ENCODE measurements at regions not wholly inside any gene's neighbourhood (a gene's known extent, or its start where the extent isn't known, plus 50 kb on each side); places are given as distances from the start of the nearest gene placed in this dataset.
"Not testable (repeated sequence)": the region's sequence is repeated elsewhere in the genome, so short reads cannot be mapped to it uniquely, and the experiment has no call there.

DNA sequence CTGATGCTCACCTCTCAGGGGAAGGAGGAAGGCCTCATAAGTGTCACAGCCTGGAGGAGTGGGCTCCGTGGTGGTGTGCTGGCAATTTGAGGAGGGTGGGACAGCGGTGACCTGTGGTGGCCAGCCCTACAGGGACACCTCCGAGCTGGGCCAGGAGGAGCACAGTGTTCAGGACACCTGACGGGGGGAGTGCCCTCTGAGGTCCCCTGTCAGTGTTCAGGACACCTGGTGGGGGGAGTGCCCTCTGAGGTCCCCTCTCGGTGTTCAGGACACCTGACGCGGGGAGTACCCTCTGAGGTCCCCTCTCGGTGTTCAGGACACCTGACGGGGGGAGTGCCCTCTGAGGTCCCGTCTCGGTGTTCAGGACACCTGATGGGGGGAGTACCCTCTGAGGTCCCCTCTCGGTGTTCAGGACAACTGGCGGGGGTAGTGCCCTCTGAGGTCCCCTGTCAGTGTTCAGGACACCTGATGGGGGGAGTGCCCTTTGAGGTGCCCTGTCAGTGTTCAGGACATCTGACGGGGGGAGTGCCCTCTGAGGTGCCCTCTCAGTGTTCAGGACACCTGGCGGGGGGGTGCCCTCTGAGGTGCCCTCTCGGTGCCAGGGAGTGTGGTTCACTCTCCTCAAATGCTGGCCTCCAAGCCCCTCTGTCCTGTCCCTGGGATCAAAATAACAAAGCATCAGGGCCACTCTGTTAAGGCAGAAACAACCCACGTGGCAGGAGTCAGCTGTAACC lies 73.4 kb upstream of the ZNF469 start:
- DNase-seq: no peak

DNA sequence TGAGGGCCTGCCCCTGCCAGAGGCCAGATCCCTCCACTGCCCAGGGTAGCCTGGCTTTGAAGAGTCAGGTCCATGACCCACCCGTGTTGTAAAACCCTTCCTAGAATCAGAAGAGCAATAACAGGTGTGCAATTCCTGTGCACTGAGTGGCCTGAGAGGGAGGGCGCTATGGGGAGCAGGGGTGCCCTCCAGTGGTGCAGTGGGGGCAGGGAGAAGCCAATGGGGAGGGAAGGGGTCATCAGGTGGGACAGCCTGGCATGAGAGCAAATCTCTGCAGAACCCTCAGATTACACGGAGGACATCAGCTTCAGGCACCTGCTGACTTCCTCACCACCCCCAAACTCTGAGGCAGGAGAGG lies 72.9 kb upstream of the ZNF469 start:
- DNase-seq: no peak

DNA sequence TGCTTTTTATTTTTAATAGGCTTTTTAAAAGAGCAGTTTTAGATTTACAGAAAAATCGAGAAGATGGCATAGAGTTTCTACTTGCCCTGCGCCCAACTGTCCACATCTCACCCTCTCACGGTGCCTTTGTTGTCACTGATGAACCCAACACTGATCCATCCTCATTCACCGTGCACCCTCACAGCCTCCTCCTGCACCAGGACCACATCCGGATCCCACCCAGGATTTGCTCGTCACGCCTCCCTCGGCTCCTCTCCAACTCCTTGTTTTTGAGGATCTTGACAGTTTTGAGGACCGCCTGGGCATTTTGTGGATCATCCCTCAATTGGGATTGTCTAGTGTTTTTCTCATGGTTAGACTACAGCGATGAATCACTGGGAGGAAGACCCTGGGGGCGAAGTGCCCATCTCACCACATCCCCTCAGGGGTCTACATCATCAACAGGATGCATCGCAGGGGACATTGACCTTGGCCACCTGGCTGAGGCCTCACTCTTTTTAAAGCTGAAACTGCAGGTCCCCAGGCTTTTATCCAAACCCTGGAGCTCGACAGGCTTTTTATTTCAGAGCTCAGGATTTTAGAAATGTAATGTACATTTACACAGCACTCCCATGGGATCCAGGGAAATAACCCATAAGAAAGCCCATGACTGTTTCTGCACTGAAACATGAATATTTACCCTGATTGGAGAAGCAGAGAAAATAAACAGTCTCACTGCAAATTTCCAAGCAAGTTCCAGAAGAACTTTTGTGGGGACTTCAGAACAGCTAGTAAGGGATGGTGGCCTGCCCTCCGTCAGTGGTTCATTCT lies 71.8 kb upstream of the ZNF469 start:
- DNase-seq: no peak

DNA sequence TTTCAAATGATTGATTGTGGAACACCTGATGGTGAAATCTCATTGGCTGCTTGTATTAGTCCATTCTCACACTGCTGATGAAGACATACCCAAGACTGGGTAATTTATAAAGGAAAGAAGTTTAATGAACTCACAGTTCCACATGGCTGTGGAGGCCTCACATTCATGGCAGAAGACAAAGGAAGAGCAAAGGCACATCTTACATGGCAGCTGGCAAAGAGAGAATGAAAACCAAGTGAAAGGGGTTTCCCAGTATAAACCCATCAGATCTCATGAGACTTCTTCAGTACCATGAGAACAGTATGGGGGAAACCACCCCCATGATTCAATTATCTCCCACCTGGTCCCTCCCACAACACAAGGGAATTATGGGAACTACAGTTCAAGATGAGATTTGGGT lies 70.9 kb upstream of the ZNF469 start:
- not testable (repeated sequence) for DNase-seq

DNA sequence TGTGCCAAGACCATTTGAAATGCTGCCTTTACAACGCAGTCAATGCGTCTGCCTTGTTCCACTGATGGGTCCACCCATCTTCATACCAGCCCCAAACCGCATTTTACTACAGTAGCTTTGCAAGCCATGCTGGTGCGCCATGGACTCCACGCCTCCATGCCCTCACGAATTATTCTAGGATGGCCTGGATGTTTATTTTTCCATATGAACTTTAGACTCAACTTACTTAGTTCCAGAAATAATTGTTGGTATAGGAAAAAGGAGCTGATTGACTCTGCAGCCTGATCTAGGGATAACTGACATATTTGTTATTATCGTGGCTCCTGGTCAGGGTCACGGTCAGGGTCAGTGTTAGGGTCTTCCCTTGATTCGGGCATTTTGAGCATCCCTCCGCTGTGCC lies 70.0 kb upstream of the ZNF469 start:
- DNase-seq: no peak

DNA sequence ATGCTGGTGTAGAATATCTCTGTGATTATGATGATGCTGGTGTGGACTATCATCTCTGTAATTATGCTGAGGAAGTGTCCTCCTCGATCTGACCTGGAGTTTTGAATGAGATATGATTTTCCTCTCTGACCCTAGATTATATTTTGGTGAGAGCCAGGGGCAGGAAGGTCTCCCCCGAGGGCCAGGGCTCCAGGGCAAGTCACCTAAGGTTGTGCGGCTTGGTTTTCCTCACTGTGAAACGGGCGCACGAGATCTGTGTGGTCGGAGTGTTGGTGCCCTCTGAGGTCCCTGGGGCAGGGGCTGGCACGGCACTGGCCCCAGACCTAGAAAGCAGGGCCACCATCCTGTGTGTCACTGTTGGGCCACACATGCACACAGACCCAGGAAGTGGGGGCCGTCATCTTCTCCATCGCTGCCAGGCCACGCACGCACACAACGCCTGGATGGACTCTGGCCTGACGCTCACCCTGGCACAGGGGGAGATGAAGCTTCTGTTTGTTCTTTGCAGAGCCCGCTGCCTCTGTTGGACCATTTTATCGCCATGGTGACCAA lies 67.7 kb upstream of the ZNF469 start:
- DNase-seq: no peak

GRCh38 chr16:88315543-88316105 lies 67.1 kb upstream of the ZNF469 start:
- no peak for DNase-seq

- no peak for DNase-seq
Observed at GRCh38 chr16:88316151-88316550, 66.6 kb upstream of the ZNF469 start.

GRCh38 chr16:88316941-88317612 lies 65.7 kb upstream of the ZNF469 start:
- no peak for DNase-seq

DNA sequence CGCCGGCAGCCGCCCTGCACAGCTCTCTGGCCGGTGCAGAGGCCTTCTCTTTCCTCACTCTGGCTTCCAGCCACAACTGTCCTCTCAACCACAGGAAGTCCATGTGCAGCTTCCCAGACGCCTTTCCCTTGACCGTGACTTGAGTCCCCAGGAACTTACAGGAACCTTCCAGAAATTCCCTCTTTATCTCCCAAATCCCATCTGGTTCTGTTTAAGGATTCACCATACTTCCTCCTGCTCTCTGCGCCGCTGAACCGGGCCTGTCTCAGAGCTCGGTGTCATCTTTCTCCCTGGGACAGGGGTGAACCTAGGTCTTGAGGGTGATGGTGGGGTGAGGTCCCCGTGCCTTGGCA lies 65.2 kb upstream of the ZNF469 start:
- DNase-seq: no peak

- DNase-seq: no peak
Observed at GRCh38 chr16:88318051-88318450, 64.7 kb upstream of the ZNF469 start.

- DNase-seq: no peak
Observed at GRCh38 chr16:88318521-88318920, 64.2 kb upstream of the ZNF469 start.

GRCh38 chr16:88319116-88319965 lies 63.4 kb upstream of the ZNF469 start:
- DNase-seq: no peak

GRCh38 chr16:88320947-88321634 lies 61.7 kb upstream of the ZNF469 start:
- DNase-seq: no peak

GRCh38 chr16:88321635-88322499 lies 60.9 kb upstream of the ZNF469 start:
- DNase-seq: no peak

DNA sequence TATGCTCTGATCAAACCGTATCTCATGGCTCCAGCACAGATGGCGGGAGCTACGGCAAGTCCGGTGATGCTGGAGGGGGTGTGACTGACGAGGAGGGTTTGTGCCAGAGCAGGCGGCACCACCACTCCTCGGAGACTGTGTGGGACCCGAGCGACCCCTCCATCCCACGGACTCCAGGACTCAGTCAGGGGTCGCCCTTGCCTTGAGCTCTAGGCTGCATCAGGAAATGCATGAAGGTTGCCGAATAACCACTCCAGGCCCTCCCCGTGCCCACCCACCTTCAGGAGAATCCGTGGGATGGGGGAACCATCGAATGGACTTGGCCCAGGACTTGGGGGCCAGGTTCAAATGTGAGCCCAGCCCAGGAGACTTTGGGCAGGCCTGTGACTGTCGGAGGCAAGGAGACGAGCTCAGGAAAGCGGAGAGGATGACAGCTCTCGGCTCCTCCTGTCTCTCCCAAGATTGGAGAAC lies 60.2 kb upstream of the ZNF469 start:
- no peak for DNase-seq

DNA sequence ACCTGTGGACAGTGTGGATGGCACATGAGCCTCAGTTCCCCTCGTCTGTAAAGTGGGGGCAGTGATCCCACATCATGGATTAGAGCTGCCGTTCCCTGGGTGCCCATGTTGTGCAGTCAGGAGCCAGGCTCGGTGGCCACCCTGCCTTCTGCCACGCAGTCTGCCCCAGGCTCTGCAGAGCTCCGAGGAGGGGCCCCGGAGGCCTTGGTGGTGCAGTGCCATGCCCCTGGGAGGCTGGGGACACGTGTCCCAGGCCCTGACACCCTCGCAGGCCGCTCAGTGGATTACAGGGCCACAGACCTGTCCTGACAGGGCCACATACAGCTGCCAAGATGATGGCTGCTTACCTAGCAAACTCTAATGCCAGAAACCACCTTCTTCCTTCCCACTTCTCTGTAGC lies 59.7 kb upstream of the ZNF469 start:
- DNase-seq: no peak

DNA sequence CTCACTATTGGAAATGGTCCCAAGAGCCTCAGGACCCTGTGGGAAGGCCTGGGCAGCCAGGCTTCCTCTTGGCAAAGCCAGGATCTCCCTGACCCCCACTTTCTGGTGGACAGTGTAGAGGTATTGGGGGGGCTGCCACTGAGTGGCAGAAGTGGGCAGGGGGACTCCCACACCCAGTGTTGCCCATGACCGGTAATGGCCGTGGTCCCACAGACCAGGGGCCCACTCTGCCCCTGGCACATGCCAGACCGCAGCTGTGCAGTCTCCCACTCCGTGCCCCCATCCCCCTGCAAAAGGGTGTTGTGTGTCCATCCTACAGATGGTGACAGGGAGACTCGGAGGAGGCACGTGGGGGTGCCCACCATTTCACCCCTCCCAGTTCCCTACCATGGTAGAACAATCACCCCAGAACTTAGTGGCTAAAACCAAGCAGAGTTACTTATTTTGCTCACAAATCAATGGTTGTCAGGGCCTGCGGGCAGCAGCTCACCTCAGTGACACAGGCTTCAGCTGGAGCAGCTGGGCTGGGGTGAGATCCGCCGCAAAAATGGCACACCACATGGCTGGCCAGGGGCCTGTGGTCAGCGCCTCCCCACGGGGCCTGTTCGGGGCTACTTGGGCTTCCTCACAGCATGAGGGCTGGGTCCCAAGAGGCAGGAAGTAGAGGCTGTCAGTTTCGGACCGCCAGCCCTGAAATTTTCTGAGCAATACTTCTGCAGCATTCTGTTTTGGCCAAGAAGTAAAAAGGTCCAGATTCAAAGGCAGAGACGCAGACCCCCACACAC lies 59.0 kb upstream of the ZNF469 start:
- DNase-seq: no peak

DNA sequence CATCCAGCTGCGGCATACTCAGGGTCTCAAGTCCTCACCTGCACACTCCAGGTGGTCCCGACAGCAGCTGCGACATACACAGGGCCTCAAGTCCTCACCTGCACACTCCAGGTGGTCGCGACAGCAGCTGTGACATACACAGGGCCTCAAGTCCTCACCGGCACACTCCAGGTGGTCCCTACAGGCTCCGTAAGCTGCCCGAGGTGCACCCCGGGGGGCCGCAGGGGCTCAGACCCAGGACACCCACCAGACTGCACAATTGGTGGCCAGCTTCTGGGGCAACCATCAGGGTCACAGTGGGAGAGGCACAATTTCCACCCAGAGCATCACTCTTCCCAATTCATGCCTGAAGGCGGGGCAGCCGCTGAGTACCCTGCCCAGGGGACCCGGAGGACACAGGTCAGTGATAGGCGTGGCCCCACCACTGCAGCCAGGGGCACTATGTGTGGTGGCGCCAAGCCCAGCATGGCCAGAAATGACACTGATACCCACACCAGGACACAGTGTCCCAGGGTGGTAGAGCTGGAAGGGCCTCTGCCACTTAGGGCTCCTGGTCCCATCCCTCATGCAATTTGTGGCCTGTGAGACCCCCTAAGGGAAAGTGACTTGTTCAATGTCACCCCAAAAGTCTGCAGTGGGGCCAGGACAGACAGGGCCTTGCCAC lies 57.5 kb upstream of the ZNF469 start:
- no peak for DNase-seq

Measured in activated T-cell treated with anti-CD3 and anti-CD28 coated beads, Interleukin-2, amount 50 U/mL, for 1 hour (primary cell).